GM12873 (cell line): ENCODE measurements at regions not wholly inside any gene's neighbourhood (a gene's known extent, or its start where the extent isn't known, plus 50 kb on each side); places are given as distances from the start of the nearest gene placed in this dataset.

Experiments used
- CTCF ChIP-seq: IDR thresholded peaks from 2 replicates; pipeline ENCODE4 v1.5.1; 2012; ENCODE audit warnings: low read depth, mild to moderate bottlenecking, moderate library complexity, low read length, control low read depth; ENCODE audit not compliant: insufficient read depth; ENCODE audit errors: missing control alignments

GRCh38 chr14:104441275-104442106 lies 138.1 kb upstream of the C14orf180 start:
- no peak for TF ChIP-seq CTCF

GRCh38 chr14:104442107-104442551 lies 137.4 kb upstream of the C14orf180 start:
- no peak for TF ChIP-seq CTCF

GRCh38 chr14:104442631-104443390 lies 136.8 kb upstream of the C14orf180 start:
- TF ChIP-seq CTCF, result no peak

- no peak for TF ChIP-seq CTCF
Observed at GRCh38 chr14:104443391-104444158, 136.0 kb upstream of the C14orf180 start.

GRCh38 chr14:104444159-104445030 lies 135.2 kb upstream of the C14orf180 start:
- no peak for TF ChIP-seq CTCF

GRCh38 chr14:104445086-104445485 lies 134.5 kb upstream of the C14orf180 start:
- TF ChIP-seq CTCF, result no peak
